Aorta (tissue), 5 donors: ENCODE measurements at regions not wholly inside any gene's neighbourhood (a gene's known extent, or its start where the extent isn't known, plus 50 kb on each side); places are given as distances from the start of the nearest gene placed in this dataset.

ENCODE experiments used
- ATAC-seq: fragments of 200-7000 bp; cut with Tn5 transposase; one replicate; pipeline ENCODE4 v1.9.1; 2022; ENCODE audit warnings: moderate library complexity; ENCODE audit not compliant: low FRiP score
- DNase-seq, 2 donors: peaks; one replicate each; pipeline ENCODE4 v3.0.0-alpha.2; 2020
- H3K27ac ChIP-seq, 2 donors: one replicate each; pipeline ENCODE4 v1.5.1; 2013; ENCODE audit warnings: low read length in 2 of 2, mild to moderate bottlenecking in 2 of 2, moderate library complexity in 2 of 2, control low read depth in 1 of 2, inconsistent platforms in 1 of 2, low read depth in 1 of 2
- H3K27me3 ChIP-seq, 2 donors: one replicate each; pipeline ENCODE4 v1.6.1; 2013; ENCODE audit warnings: control low read depth in 1 of 2, low read length in 1 of 2, mild to moderate bottlenecking in 1 of 2, moderate library complexity in 1 of 2; ENCODE audit not compliant: insufficient read depth in 2 of 2, control insufficient read depth in 1 of 2
- H3K36me3 ChIP-seq, 2 donors: one replicate each; pipeline ENCODE4 v1.6.1; 2013; ENCODE audit warnings: control low read depth in 1 of 2, low read length in 1 of 2, mild to moderate bottlenecking in 1 of 2; ENCODE audit not compliant: insufficient read depth in 2 of 2, control insufficient read depth in 1 of 2
- H3K4me1 ChIP-seq, 2 donors: one replicate each; pipeline ENCODE4 v1.6.1; 2013; ENCODE audit warnings: low read length in 2 of 2, control low read depth in 1 of 2, mild to moderate bottlenecking in 1 of 2, moderate library complexity in 1 of 2; ENCODE audit not compliant: insufficient read depth in 2 of 2, control insufficient read depth in 1 of 2
- H3K4me3 ChIP-seq, 2 donors: one replicate each; pipeline ENCODE4 v1.5.1; 2013; ENCODE audit warnings: low read length in 2 of 2, control low read depth in 1 of 2, mild to moderate bottlenecking in 1 of 2
- H3K9me3 ChIP-seq: one replicate; pipeline ENCODE4 v1.6.1; 2013; ENCODE audit warnings: mild to moderate bottlenecking, low read length; ENCODE audit not compliant: control insufficient read depth
- WGBS, 2 donors: extraction: QIAGEN DNeasy Blood & Tissue Kit; methylation state at CpG; one replicate each; pipeline ENCODE4 v1.1.7; 2013; 5-methylcytosine and 5-hydroxymethylcytosine counted together
- intact Hi-C, 2 donors: fragments of 100-400 bp; cut with DNase I; formaldehyde crosslinking; loops; one replicate each; pipeline versions ENCODE4 v1.14.2 to v1.15.0; 2022
- donor health status: healthy with polysubstance abuse.
- donor health status: Bipolar disorder and iron deficiency.
- donor health status: DM: no; HTN: no; CAD: no.
- donor health status: DM: no; HTN: no; CAD: no.
- donor health status: DM: yes; HTN: yes; CAD: no.

- Histone ChIP-seq H3K4me3 (no peak overlapping the region), H3K27ac (no peak overlapping the region), H3K36me3 (no peaks in the 10 kb centered on the region), H3K27me3 (no peaks in the 10 kb centered on the region), H3K9me3 (no peaks in the 10 kb centered on the region), H3K4me1 (no peaks in the 10 kb centered on the region)
- WGBS, 2 donors: 83% methylated on average over 4 of the region's 4 CpGs
- no peak for DNase-seq
- intact Hi-C loops: no loop called here
- no peak for ATAC-seq
These were observed 754.2 kb downstream of the FGF9 start for GRCh38 chr13:22425087-22425486.

GRCh38 chr13:22427066-22427465 lies 753.7 kb upstream of the SGCG start:
- whole genome bisulfite sequencing, 2 donors: 96 to 100% methylated on average over 3 of the region's 3 CpGs
- Histone ChIP-seq H3K4me1 (no peaks in the 10 kb centered on the region), H3K27ac (no peak overlapping the region), H3K36me3 (no peaks in the 10 kb centered on the region), H3K9me3 (no peaks in the 10 kb centered on the region), H3K27me3 (no peaks in the 10 kb centered on the region), H3K4me3 (no peak overlapping the region)
- intact Hi-C loops: no loop called here
- DNase-seq: no peak
- no peak for ATAC-seq

- no peaks in the 10 kb centered on the region for H3K4me1 ChIP-seq
- no peak for ATAC-seq
- no peaks in the 10 kb centered on the region for H3K27me3 ChIP-seq
- no peaks in the 10 kb centered on the region for H3K36me3 ChIP-seq
- H3K9me3 ChIP-seq: no peaks in the 10 kb centered on the region
- DNase-seq: no peak
- H3K27ac ChIP-seq: no peak overlapping the region
- H3K4me3 ChIP-seq: no peak overlapping the region
- intact Hi-C loops: no loop called here
- WGBS, 2 donors: 79 to 85% methylated on average over 6 of the region's 6 CpGs
These were observed 753.0 kb upstream of the SGCG start for GRCh38 chr13:22427783-22428182.

DNA sequence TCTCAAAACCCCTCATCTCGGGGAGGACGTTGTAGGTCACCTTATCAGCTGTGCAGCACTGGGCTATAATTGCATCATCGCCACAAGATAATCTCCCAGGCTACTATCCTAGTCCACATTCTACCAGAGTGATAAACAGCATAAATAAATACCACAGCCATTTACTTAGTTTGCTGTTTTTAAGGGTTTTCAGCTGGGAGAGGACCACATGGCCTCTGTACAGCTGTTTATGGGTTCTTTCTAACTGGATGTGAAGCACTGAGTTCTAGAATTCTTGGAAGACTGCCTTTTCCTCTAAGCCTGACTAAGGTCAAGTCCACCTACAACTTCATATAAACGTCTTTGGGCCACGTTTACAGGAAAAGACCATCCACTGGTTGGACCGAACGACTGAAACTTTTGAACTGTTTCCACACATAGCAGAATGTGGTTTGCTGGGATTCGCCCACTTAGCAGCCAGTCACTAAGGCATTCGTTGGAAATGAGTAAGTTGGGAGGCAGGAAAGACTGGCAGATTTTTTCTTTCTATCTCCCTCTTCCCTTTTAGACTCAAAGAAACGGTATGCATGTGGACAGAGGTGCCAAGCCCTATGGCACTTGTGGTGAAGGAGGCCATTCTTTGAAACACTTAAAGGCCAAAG lies 752.5 kb upstream of the SGCG start:
- DNase-seq (no peak), ATAC-seq (peak; percentile 63)
- no peaks in the 10 kb centered on the region for H3K9me3 ChIP-seq
- no peaks in the 10 kb centered on the region for H3K27me3 ChIP-seq
- intact Hi-C loops: no loop called here
- WGBS, 2 donors: 56 to 57% methylated on average over 10 of the region's 10 CpGs
- H3K4me3 ChIP-seq: no peak overlapping the region
- no peak overlapping the region for H3K27ac ChIP-seq
- no peaks in the 10 kb centered on the region for H3K36me3 ChIP-seq
- no peaks in the 10 kb centered on the region for H3K4me1 ChIP-seq

GRCh38 chr13:22432690-22433089 lies 748.1 kb upstream of the SGCG start:
- no peak for ATAC-seq
- H3K4me1 ChIP-seq: no peaks in the 10 kb centered on the region
- intact Hi-C loops: no loop called here

DNA sequence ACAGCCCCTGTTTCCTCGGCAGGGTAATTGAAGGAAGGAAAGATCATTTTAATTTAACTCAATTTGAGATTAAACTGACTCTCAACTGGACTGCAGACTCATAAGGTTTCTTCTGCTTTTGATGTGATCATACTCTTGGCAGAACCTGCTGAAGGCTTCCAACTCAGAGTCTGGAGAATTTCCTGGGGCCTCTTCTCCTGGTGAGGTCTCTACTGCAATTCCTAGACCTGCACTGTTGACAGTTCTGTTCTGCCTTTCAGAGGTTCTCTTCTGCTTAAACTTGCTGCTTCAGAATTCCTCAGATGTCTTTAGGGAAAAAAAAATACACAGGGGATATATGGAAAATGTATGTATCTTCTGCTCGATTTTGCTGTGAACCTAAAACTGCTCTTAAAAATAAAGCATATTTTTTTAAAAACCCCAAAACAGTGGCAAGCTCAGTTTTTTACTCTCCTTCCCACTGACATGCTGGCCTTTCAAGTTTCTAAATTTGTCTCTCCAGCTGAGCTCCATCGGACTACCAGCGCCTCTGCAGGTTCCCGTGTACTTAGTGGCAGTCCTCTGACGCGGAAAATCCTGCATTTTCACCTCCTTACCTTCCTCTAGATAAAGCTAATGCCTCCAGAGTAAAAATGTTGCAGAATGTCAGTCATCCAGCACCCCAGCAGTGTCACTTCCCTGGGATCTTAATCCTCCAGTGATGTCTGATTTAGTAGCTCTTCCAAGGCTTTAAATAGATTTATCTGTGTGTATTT lies 733.5 kb upstream of the SGCG start:
- Histone ChIP-seq H3K27ac (no peak overlapping the region), H3K9me3 (no peaks in the 10 kb centered on the region), H3K4me1 (peaks cover 0 to 2% of the 10 kb centered on the region in 2 donors), H3K36me3 (no peaks in the 10 kb centered on the region), H3K27me3 (no peaks in the 10 kb centered on the region), H3K4me3 (no peak overlapping the region)
- DNase-seq: no peak
- intact Hi-C loops: no loop called here
- 50 to 52% methylated on average over 7 of the region's 7 CpGs for WGBS, 2 donors
- no peak for ATAC-seq

More at GRCh38 chr13:22432690-22433089, 748.1 kb upstream of the SGCG start:
- Histone ChIP-seq H3K36me3 (no peaks in the 10 kb centered on the region), H3K27me3 (no peaks in the 10 kb centered on the region), H3K9me3 (no peaks in the 10 kb centered on the region), H3K27ac (no peak overlapping the region), H3K4me3 (no peak overlapping the region)
- no peak for DNase-seq

DNA sequence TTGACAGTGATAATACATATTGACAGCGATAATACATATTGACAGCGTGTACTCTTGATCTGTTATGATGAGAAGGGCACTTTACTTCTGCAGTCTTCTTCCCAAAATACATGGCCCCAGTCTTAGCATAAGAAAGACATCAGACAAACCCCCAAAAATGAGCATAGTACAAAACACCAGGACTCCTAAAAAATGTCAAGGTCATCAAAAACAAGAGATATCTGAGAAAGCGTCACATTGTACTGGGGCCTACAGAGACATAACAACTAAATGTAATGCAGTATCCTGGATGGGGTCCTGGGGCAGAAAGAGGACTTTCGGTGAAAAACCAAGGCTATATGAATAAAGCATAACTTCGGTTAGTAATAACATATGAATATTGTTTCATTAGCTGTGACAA lies 731.5 kb upstream of the SGCG start:
- no peak for DNase-seq
- peaks cover 0 to 2% of the 10 kb centered on the region in 2 donors for H3K4me1 ChIP-seq
- 88 to 92% methylated on average over 5 of the region's 5 CpGs for WGBS, 2 donors
- intact Hi-C loops: no loop called here
- no peak for ATAC-seq
- H3K27ac ChIP-seq: no peak overlapping the region
- H3K36me3 ChIP-seq: no peaks in the 10 kb centered on the region
- H3K27me3 ChIP-seq: no peaks in the 10 kb centered on the region
- peaks cover 4% of the 10 kb centered on the region for H3K9me3 ChIP-seq
- no peak overlapping the region for H3K4me3 ChIP-seq

DNA sequence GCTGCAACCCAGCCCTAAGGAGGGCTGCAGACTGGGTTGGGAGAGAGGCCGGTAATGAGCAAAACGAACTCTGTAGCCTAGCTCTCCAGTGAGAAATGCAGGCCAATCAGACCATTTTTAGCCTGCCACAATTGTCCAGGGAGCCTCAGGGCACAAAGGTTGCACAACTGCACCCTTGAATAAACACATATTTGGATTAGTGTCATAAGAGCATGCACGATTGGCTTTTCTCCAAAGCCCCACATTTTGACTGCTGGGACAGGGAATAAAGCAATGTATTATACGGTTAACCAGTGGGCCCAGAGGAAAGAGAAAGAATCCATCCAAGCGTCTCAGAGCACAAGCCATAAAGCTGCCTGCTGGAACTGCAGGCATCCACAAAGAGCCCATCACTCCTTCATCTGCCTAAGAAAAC lies 729.4 kb upstream of the SGCG start:
- DNase-seq (no peak), ATAC-seq (no peak)
- Histone ChIP-seq H3K9me3 (peaks cover 4% of the 10 kb centered on the region), H3K27ac (no peak overlapping the region), H3K27me3 (no peaks in the 10 kb centered on the region), H3K36me3 (no peaks in the 10 kb centered on the region), H3K4me3 (no peak overlapping the region), H3K4me1 (peaks cover 0 to 2% of the 10 kb centered on the region in 2 donors)
- WGBS, 2 donors: 51 to 61% methylated on average over 5 of the region's 5 CpGs
- intact Hi-C loops: no loop called here

DNA sequence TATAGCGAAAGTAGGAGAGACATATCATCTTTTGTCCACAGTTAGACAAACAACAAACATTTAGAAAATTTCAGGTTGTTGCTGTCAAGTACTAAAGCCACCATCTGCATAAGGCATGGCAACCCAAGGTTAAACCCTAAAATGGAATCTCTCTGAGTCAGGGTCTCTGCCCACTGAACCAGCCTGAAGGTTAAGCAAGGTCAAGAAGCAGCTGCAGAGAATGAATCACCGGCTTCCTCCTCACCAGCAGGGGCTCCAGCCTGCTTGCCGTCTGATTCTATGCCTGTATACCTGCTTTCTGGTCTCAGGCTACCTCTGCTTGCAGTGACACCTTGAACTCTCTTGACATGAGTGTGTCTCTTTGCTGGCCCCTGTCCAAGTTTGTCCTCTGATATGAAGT lies 726.2 kb upstream of the SGCG start:
- Histone ChIP-seq H3K36me3 (no peaks in the 10 kb centered on the region), H3K4me3 (no peak overlapping the region), H3K4me1 (peaks cover 0 to 2% of the 10 kb centered on the region in 2 donors), H3K27ac (no peak overlapping the region), H3K9me3 (peaks cover 4% of the 10 kb centered on the region), H3K27me3 (no peaks in the 10 kb centered on the region)
- ATAC-seq (no peak), DNase-seq (no peak)
- intact Hi-C loops: no loop called here
- WGBS, 2 donors: 85 to 89% methylated on average over 3 of the region's 3 CpGs
